G401 (cell line): ENCODE measurements at regions not wholly inside any gene's neighbourhood (a gene's known extent, or its start where the extent isn't known, plus 50 kb on each side); places are given as distances from the start of the nearest gene placed in this dataset.
"Not testable (repeated sequence)": the region's sequence is repeated elsewhere in the genome, so short reads cannot be mapped to it uniquely, and the experiment has no call there.

Experiments
- DNase-seq: peaks from one replicate; pipeline ENCODE4 v3.0.0-alpha.2; 2015; ENCODE audit warnings: low spot score
- in situ Hi-C: cut with HindIII; loops from 2 replicates; pipeline ENCODE4 v1.10.0; 2016; ENCODE audit warnings: low sequenced_read_pairs, mixed read lengths

DNA sequence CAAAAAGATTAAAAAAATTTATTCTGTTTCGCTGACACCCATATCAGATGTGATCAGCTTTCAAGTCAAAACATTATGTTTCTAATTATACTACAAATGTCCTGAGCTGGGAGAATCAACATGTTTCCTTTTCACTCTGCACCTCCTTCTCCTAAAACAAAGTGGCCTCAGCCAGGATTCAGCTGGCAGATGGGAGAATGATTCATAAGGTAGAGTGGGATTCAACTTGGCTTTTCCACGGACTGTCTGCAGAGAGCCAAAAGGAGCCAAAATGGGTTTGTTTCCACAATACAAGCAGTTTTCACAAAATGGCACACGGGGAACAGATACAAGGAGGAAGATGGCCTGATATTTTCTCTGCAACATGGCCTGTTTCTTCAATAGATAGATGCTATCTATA is 376.5 kb upstream of the PRKCQ start:
- DNase-seq, result peak; percentile 56
- in situ Hi-C loops, result no loop called here

DNA sequence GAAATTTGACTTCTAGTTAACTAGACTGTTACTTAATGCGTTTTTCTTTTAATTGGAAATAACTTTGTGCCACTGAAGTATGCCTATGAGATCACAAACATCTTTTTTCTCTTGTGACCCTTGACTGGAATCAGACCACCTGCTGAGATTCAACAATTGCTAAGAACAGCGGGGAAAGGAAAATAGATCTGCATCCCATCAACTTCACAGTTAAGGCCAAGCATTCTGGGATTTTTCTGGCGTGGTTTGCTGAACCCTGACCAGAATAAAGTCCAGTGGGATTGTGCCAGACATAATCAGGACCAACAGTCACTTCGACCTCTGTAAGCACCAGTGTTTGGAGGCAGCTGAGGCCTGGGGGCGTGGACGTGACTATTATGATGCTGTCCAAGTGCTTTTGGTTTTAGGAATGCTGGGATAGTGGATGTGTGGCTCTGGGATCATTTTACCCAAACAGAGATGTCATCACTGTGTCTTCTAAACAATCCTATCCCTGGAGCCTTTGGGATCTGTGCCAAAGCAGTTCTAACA is 373.3 kb upstream of the PRKCQ start:
- DNase-seq, result no peak
- in situ Hi-C loops, result no loop called here

DNA sequence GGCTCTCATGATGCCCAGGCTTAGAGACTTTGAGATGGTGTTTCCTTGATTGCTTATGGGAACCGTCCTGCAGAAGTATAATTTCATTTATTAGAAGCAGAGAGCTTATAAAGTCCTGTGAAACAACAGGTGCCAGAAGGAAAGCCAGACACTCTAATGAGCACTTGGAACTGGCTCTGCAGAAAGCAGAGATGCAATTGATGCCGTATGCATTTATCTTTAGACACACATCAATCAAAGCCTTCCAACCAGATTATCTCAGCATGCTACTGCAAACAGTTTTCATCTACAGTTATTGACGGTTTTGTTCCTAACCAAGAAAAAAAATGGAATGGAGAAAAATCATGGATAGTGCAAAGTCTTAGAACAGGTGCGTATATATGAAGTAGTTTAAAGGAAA is 371.7 kb upstream of the PRKCQ start:
- DNase-seq, result no peak
- in situ Hi-C loops, result no loop called here

DNA sequence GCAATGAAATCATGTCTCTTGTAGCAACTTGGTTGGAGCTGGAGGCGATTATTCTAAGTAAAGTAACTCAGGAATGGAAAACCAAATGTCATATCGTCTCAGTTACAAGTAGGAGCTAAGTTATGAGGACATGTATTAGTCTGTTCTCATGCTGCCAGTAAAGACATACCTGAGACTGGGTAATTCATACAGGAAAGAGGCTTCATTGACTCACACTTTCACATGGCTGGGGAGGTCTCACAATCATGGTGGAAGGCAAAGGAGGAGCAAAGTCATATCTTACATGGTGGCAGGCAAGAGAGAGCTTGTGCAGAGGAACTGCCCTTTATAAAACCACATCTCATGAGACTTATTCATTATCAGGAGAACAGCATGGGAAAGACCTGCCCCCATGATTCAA is 370.1 kb upstream of the PRKCQ start:
- in situ Hi-C loops, result no loop called here
- DNase-seq, result no peak

DNA sequence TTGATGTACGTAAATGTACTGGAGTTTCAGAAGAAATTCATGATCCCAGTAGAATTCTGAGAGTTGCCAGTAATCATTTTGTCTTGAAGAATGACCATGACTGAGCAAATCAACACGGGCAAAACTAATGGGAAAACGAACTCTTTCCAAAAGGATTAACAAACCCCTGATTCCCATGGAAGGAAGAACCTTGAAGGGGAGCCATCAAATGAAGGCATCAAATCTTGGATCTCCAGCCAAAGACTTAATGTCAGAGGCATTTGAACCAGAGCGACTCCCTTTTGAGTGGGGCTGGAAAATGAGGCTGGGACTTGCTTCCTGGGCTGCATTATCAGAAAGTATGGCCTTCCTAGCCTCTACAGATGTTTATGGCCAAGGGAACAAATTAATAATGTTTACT is 364.4 kb upstream of the PRKCQ start:
- no peak for DNase-seq
- in situ Hi-C loops, result no loop called here

DNA sequence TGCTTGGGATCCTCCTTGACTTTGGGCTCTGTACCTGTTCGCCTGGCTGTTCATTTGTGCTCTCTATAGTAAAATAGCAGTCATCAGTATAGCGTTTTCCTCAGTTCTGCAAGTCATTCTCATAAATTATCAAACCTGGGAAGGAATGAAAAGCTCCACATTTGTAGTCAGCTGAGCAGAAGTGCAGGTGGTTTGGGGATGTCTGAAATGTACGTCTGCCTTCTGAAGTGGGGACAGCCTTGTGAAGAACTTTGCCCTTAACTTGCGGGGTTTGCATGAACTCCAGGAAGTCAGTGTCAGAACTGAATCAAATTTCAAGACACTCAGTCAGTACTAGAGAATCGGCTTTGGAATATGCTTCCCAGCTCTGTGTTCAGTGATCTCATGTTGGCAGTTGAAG is 358.3 kb upstream of the PRKCQ start:
- in situ Hi-C loops, result no loop called here
- no peak for DNase-seq

DNA sequence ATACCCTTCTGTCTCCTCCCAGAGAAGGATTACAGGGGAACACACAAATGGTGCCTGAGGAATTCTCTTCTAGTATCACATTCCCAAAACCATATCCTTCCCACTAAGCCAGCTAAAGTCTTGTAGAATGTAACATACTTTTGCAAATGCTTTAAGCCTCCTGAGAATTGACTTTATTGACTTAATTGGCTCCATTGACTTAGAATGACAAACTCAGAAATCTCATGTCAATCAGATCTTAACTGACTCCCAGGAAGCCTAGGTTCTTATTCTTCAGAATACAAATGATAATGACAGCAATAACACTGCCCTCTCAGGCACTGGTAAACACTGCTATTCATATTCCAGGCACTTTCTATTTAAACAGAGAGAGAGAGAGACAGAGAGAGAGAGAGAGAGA is 356.9 kb upstream of the PRKCQ start:
- no peak for DNase-seq
- in situ Hi-C loops, result no loop called here

DNA sequence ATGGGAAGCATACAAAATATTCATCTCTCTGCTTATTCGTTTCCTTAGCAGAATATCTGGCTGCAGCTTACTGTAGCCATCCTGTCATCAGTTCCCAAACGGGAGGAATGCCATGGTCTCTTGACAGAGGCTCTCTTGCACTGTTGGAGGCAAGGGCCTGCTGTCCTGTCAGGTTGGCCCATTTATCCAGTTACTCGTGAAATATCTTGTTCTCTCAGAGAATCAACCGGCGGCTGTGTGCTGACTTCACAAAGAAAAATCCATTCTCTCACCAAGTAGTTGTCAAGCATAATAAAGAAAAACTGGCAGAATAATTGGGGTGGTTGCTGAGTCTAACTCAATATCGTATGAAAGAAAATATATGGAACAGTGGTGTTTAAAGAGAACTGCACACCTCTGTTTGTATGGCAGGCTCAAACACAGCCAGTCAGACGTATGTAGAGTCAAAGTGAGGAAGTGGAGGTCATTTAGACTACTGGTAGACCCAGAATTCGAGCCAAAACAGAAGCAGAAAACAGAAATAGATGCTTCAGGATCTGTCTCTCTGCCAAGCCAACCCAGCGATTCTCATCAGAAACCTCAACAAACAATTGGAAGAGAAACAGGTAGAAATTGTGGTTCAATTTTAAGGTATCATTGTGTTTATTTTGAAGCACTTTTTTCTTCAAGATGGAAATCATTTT is 349.2 kb upstream of the PRKCQ start:
- in situ Hi-C loops, result no loop called here
- DNase-seq, result peak; percentile 98

DNA sequence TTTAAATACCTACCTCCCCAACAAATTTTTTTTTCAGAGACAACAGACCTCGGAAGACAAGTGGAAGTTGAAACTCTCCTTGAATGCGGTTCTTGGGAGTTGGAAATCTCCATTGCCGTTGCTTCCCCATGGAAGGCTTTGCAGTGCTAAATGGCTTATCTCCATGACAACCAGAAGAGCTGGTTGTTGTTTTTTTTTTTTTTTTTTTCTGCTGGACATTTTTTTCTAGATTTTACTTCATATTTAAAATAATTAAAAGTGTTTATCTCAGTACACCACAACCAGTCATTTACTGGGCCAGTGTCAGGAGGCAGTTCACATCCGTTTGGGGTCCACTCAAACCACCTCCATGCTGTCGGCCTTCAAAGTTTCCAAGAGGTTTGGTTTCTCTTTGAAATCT is 348.5 kb upstream of the PRKCQ start:
- in situ Hi-C loops, result no loop called here
- peak; percentile 37 for DNase-seq

DNA sequence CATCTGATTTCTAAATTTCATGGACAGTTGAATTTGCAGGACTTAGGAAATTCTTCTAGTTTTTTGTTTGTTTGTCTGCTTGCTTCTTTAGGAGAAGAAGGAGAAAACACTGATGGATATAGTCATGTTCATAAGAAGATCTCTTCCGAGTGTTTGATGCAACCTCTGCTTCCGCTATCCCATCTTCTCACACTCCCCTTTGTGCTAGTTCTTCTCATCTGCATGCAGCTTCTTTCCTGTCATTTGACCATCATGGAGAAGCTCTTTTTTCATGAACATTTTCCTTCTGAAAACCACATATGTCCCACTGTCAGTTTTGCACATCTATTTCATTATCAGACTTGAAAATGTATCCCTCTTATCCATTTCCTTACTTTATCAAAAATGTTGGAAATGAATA is 346.9 kb upstream of the PRKCQ start:
- in situ Hi-C loops, result no loop called here
- DNase-seq, result no peak

DNA sequence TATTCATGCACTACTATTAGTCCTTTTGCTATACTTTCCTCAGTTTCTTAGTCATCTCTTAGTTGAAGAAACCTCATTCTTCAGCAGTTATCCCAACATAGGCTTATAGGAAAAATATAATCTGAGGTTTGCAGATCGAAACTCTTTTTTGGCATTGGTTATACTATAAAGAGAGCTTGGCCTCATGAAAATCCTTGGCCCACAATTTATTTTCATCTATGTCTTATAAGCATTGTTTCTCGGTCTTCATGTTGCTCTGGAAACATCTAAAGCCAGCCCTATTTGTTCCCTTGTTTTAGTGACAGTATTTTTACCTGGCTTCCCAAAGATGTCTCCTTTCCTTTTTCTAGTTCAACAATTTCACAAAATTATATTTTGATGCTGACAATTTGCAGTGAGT is 345.1 kb upstream of the PRKCQ start:
- in situ Hi-C loops, result no loop called here

DNA sequence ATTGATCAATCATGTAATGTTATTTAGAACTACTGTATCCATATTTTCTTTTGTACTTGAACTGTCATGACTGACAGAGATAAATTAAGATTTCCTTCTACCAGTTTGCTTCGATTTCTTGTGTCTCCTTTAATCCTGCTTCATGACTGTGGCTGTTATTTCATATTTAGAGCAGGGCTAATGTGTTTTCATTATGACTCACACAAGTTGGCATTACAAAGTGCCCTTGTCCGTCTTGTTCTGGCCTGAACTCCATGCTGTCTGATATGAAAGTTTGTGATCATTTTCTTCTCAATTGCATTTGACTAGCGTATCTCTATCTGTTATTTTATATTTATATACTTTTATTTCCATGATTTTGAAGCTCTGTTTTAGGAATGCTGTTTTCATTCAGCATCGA is 344.1 kb upstream of the PRKCQ start:
- in situ Hi-C loops, result no loop called here
- DNase-seq, result no peak

More for the DNA sequence above, 345.1 kb upstream of the PRKCQ start:
- no peak for DNase-seq

DNA sequence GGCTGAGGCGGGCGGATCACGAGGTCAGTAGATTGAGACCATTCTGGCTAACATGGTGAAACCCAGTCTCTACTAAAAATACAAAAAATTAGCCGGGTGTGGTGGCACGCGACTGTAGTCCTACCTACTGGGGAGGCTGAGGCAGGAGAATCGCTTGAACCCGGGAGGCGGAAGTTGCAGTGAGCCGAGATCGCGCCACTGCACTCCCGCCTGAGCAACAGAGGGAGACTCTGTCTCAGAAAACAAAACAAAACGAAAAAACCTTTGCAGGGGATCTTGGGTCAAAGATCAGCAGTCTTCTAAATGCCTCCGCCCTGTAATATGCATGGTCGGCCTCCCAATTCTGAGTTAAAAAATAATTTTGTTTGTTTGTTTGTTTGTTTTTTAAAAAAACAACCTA is 340.9 kb upstream of the PRKCQ start:
- DNase-seq, in situ Hi-C loops: not testable (repeated sequence)

DNA sequence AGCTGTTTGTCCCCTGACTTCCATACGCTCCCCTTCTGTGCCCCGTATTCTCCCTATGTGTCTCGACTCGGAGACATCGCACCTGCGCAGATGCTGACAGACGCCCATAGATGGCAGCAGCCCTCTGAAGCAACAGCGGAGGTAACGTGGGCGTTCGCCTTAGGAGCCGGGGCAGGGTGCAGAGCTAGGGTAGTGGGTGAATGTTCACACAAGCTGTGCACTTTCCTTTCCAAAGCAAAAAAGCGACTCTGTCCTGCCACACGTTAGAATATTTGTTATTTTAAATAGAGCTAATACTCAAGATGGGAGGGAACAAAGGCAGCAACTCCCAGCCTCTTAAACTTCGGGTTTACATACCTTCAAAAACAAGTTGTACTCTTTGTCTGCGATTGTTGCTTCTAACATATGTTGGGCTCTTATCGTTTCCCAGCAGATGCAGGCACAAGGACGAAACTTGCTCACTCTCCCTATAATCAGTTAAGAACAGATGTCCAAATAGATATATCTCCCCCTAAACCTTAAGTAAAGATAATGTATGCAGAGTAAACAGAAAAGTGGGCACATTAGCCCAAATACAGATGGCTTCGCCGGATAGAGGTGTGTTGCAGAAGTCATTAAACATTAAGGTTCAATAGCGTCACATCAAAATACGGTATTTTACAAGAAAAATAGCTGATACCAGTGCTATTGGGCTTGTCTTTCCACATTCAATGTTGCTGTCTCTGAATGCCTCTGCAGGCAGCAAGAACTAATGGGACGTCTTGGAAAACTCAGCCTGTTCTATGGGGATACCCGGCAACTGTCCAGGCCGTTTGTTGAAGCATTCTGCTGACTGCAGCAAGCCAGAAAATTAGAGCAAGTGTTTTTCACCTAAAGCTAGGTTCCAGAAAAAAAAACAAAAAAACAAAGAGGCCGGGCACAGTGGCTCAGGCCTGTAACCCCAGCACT is 340.3 kb upstream of the PRKCQ start:
- in situ Hi-C loops, result no loop called here
- DNase-seq, result peak; percentile 83

DNA sequence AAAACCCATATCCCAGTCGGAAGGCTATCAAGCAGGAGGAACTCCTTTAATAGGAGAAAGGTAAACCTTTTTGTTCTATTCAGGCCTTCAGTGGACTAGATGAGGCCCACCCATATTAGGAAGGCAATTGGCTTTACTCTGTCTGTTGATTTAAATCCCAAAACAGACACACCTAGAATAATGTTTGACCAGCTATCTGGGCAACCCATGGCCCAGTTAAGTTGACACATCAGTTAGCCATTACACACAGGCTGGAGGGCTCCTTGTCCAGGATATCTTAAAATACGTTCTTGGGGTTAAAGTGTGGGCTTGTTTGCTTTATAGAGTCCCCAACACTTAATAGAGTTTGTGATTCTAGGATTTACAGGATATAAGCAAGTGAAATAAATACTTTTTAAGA is 339.0 kb upstream of the PRKCQ start:
- in situ Hi-C loops, result no loop called here
- no peak for DNase-seq

DNA sequence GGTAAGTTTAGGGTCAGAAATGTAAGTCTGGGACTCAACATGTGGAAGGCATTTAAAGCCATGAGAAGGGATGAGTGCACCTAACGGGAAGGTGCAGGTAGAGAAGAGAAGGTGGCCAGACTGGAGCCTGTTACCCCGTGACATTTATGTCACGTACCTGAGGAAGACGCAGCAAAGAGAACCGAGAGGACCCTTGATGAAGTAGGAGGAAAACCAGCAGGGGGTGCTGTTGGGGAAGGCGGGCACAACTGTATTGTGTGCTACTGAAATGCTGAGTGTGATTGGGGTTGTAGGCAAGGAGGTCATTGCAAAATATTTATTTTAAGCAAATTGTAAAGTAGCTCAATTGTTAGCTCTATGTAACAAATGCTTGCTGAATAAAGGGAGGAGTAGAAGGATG is 338.2 kb upstream of the PRKCQ start:
- peak; percentile 10 for DNase-seq
- in situ Hi-C loops, result no loop called here

DNA sequence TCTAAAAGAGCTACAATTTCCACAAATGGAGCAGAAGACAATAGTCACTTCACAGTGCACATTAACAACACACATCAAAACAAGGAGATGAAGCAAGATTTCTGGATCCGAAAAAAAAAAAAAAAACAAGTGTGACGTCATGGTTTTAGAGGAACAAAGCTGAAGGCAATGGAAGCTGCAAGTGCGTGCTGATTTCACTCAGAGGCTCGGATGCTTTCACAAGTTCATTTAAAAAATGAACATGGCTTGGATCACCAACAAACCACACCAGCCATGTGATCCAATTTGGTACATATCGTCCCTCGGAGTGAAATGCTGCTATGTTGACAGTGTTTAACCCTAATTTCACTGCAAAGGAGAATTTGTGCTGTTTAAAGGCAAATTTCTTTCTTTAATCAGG is 337.0 kb upstream of the PRKCQ start:
- in situ Hi-C loops, result no loop called here

DNA sequence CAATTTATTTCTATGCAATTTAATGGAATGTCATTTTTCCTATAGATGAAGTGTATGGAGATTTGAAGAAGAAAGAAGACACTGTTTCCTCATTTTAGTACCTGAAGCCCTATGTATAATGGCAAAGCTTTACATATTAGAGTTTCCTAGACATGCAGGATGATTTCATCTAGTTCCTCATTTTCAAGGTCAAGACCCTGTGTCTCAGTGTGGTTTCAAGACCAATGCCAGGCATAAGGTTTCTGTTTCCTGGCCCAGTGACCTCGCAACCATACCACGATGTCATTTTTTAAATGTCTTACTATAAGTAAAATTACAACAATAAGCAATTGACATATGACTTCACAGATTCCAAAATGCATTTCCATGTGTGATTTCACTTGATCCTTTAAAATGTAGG is 336.5 kb upstream of the PRKCQ start:
- in situ Hi-C loops, result no loop called here

More for the DNA sequence above, 337.0 kb upstream of the PRKCQ start:
- no peak for DNase-seq

DNA sequence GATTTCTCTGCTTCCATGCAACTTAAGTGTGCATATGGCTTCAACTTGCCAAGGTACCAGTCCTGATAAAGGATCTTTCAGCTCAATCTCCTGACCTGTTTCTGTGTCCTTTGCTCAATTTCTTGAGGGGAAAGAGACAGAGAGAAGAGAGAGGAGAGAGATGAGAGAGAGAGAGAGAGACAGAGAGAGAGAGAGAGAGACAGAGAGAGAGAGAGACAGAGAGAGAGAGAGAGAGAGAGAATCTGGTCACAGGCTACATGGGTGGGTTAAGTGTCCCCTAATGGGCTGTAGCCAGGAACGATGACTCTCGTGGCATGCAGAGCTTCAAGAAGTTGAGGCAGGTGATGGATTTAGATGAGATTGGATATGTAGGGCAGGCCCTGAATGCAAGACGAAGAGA is 335.2 kb upstream of the PRKCQ start:
- no peak for DNase-seq
- in situ Hi-C loops, result no loop called here

More for the DNA sequence above, 336.5 kb upstream of the PRKCQ start:
- no peak for DNase-seq

DNA sequence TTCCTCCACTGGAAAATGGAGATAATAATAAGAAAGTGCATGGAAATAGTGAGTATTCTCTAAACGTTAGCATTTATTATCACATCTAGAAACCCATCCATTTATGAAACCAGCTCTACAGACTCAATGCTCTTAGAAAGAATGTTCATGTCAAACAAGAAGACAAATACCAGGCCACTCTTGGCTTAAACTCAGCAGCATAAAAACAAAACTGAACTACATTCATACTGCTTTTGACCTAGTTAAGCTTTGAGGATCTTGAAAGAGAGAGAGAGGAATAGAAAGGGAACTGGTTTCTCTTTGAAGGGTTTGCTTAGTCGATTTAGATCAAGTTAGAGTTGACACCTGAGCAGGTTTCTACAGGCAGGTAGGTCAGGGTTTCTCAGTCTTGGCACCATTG is 332.9 kb upstream of the PRKCQ start:
- in situ Hi-C loops, result no loop called here
- DNase-seq, result no peak
